ENCODE measurements at regions not wholly inside any gene's neighbourhood (a gene's known extent, or its start where the extent isn't known, plus 50 kb on each side); places are given as distances from the start of the nearest gene placed in this dataset.

DNA sequence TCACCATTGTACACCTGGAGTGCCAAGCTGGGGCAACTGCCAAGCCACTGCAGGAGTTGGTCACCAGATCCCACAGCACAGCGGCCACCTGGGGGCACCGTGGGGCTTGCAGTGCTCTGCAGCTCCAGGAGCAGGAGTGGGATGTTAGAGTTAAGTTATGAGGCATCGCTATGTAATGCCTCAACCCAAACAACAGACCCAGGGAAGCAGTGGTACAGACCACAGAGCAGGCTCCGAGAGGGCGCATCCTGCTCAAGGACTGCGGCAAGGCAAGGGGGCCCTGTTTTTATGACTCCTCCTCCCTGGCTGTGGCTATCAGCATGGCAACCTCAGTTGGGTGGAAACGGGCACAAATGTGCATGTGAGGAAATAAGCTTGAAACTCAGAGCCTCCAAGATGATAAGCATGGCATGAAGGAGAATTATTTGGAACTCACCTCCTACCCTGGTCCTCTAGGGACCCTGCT, 63.1 kb downstream of the ARL6IP4 start:
- DNase-seq: peak in 48 of 58 donors; percentile 11 to 79 (median 41)

- no peak for DNase-seq
Observed at GRCh38 chr12:123042833-123043232, 62.4 kb downstream of the ARL6IP4 start.

DNA sequence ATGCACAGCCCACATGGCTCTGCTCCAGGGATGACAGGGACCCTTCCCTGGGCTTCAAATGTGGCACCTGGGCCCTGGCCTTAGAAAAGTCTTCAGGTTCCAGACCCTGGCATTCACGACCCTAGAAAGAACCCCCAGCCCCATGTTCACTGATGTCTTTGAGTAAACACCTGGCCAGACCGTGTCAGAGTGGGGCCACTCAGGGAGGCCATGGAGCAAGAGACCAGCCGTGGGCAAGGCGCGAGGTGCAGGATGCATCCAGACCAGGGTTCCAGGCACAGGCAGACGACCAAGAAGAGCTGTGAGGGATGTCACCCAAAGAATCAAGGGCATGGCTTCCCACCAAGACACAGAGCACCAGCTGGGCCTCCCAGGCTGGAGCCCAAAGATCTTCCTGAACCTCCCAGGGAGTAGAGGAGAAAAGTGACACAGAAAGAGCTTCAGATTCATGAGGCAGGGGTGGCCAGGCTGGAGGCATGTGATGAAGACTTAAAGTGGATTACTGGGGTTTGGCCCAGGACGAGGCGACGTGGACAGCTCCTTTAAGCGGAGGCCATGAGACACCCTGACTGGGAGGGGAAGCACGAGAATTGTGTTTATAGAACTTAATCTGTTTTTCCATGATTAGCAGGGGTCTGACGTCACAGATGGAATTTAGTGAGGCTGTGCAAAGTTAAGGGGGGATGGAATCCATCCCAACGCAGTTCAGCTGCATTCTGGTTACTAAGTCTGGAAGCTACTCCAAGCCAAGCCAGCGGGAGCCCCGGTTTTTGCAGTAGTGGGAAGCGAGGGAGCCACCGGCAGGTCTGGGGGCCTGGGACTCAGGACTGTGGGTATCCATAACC, 61.6 kb downstream of the ARL6IP4 start:
- DNase-seq: no peak

- no peak for DNase-seq
Observed at GRCh38 chr12:123041042-123041531, 60.6 kb downstream of the ARL6IP4 start.

DNA sequence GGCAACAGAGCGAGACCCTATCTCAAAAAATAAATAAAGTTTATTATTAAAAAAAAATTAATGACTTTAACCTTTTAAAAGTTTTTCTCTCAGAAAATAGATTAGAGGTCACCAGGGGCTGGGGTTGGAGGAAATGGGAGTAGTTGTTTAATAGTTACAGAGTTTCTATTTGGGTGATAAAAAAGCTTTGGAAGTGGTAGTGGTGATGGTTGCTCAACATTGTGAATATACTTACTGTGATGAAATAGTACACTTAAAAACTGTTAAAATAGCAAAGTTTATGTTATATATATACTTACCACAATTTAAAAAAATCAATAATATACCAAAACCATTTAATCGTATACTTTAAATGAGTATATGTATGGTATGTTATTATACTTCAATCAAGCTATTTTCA, 59.6 kb downstream of the ARL6IP4 start:
- no peak for DNase-seq

DNA sequence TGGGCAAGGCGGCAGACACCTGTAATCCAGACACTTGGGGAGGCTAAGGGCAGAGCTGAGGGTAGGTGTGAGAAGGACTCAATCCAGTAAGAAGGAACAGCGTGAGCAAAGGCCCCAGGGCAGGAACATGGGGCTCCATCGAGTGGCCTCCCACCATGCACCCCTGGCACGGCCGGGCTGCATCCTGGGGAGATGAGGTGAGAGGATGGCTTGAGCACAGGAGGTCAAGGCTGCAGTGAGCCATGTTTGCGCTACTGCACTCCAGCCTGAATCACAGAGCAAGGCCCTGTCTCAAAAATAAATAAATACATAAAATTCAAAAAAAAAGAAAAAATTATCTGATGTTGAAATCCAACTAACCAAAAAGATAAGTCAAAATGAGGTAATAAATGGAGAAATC, 58.5 kb downstream of the ARL6IP4 start:
- no peak for DNase-seq

GRCh38 chr12:123038486-123038885, 58.0 kb downstream of the ARL6IP4 start:
- DNase-seq: no peak

DNA sequence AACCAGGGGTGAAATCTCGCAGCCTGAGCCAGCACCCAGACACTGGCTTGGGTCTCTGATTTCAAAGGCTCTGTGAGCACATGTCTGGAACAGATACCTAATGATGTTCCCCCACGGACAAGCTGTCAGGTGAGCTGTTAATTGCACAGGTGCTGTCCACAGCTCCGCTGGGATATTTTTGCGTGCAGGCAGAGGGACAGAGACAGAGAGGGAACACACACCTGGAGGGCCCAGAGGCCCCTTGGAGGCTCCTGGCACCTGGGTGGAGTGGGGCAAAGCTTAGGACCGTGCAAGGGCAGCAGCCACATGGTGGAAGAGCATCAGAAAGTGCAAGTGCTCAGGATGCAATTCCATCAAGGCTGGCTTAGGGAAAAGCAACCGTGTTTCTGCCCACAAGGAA, 57.3 kb downstream of the ARL6IP4 start:
- no peak for DNase-seq

GRCh38 chr12:123036466-123037285, 56.2 kb downstream of the ARL6IP4 start:
- DNase-seq: no peak

GRCh38 chr12:123035841-123036240, 55.4 kb downstream of the ARL6IP4 start:
- DNase-seq: no peak

DNA sequence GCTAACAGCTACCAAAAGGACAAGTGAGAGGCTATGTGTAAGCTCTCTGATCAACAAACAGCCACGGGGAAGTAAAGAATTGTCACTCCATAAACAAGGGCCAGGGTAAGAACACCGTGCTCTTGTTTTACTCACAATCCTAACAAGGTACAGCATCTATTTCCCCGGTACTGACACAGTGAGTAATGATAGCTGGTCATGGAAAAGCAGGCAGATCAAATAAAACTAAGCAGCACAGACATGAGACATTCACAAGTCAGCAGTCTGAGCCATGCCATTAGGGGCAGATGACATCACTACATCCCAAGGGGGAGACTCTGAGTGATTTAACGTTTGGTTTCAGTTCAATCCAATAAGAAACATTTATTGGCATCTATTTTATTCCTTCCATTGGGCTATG, 54.4 kb downstream of the ARL6IP4 start:
- DNase-seq: no peak

GRCh38 chr12:123034022-123034541, 53.6 kb downstream of the ARL6IP4 start:
- DNase-seq: no peak

DNA sequence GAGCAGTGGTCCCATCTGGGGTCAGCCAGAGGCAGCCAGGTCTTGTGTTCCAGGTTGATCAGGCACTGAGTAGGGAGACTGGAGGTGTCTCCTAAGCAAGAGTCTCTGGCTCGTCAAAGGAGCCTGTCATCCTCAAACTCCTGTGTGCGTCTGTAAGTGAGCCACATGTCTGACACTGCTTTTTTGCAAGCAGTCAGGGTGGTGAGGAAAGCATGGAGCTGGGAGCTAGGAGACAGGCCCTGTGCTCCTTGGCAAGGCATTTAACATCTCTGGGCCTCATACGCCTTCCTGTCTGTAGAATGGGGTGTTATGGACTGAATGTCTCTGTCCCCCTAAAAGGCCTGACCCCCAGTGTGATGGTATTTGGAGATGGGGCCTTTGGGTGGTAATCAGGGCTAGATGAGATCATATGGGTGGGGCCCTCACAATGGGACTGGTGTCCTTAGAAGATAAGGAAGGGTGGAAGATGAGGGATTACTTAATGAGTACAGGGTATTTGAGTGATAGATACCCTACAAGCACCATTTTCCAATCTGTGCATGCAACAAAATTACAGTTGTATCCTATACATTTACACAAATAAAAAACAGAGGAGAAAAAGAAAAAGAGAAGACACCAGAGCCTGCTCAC, 53.0 kb downstream of the ARL6IP4 start:
- peak in 1 of 58 donors; percentile 13 for DNase-seq

DNA sequence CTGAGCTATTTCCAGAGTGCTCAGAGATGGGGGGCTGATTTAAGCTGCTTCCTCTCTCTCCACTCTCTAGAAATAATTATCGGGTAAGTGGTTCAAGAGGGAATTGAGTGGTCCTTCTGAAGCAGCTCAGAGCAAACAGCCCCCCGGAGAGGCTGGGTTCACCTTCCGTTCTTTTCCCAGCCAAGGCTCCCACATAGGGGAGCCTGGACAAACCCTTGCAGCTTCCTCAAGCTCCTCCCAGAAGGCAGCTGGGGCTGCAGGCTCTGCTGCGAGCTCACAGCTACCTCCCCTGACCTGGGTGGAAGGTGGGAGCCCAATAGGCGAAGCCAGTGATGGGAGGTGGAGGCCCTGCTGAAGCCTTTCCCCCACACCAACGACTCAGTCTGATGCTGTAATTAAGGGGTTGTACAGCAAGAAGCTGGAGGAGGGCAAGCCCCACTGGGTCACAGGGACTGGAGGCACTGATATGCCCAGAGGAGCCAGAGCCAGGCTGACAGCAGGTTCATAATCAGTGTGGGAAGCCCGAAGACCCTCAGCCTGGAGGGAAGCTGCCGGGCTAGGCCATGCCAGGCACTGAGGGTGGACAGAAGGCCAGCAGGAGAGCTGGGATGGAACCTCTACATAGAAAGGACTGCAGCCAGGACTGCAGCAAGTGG, 52.4 kb downstream of the ARL6IP4 start:
- no peak for DNase-seq

Data from anterior cingulate cortex (tissue), 58 donors.